ENCODE measurements at regions not wholly inside any gene's neighbourhood (a gene's known extent, or its start where the extent isn't known, plus 50 kb on each side); places are given as distances from the start of the nearest gene placed in this dataset.

- no peaks in the 10 kb centered on the region for H3K9me1 ChIP-seq (ENCODE audit: control insufficient read depth, extremely low read depth, insufficient read depth, low read length)
- no peaks in the 10 kb centered on the region for H3K27me3 ChIP-seq (ENCODE audit: control insufficient read depth, extremely low read depth, insufficient read depth, low read length)
- H2AFZ ChIP-seq (ENCODE audit: control insufficient read depth, low read length): no peak overlapping the region
- no peaks in the 10 kb centered on the region for H3K36me3 ChIP-seq (ENCODE audit: control insufficient read depth in 2 of 2, extremely low read depth in 1 of 2, insufficient read depth in 2 of 2, low read length in 2 of 2)
- no peaks in the 10 kb centered on the region for H3K79me2 ChIP-seq (ENCODE audit: control insufficient read depth, insufficient read depth, low read length)
- FAIRE-seq (no peak), DNase-seq (ENCODE audit: low read depth, low spot score) (no peak)
- dilution Hi-C loops (cut with MboI; ENCODE audit: extremely low pct_ligation_motif_present, low sequenced_read_pairs): no loop called here
- TF ChIP-seq EZH2 (IDR thresholded peaks at IDR 0.05; ENCODE audit: low read length) (no peak), CTCF (optimal IDR thresholded peaks at IDR 0.05 in 1 of 3, IDR thresholded peaks at IDR 0.05 in 1 of 3, conservative IDR thresholded peaks at IDR 0.05 in 1 of 3; ENCODE audit: extremely low read depth in 1 of 3, insufficient read depth in 2 of 3, low read length in 3 of 3) (no peak)
- no peaks in the 10 kb centered on the region for H4K20me1 ChIP-seq (ENCODE audit: control insufficient read depth, extremely low read depth, insufficient read depth, low read length)
- H3K9me3 ChIP-seq (ENCODE audit: control insufficient read depth, low read depth, low read length): no peaks in the 10 kb centered on the region
- H3K27ac ChIP-seq (ENCODE audit: control insufficient read depth, insufficient read depth, low read length): no peak overlapping the region
- H3K4me2 ChIP-seq (ENCODE audit: control insufficient read depth, extremely low read depth, insufficient read depth, low read depth, low read length): no peak overlapping the region
- H3K4me1 ChIP-seq (ENCODE audit: control insufficient read depth, extremely low read depth, insufficient read depth, low read length): no peaks in the 10 kb centered on the region
- no peak overlapping the region for H3K9ac ChIP-seq (ENCODE audit: control insufficient read depth, extremely low read depth, insufficient read depth, low read length)
- H3K4me3 ChIP-seq (ENCODE audit: control insufficient read depth in 2 of 3, extremely low read depth in 1 of 3, insufficient read depth in 2 of 3, low read depth in 1 of 3, low read length in 3 of 3): no peak overlapping the region
Observed at GRCh38 chr5:56449071-56449640, 216.0 kb upstream of the ANKRD55 start.

GRCh38 chr5:56447656-56448055 is 214.5 kb upstream of the ANKRD55 start:
- dilution Hi-C loops (cut with MboI; ENCODE audit: extremely low pct_ligation_motif_present, low sequenced_read_pairs): no loop called here
- H3K27me3 ChIP-seq (ENCODE audit: control insufficient read depth, extremely low read depth, insufficient read depth, low read length): no peaks in the 10 kb centered on the region
- no peaks in the 10 kb centered on the region for H3K4me1 ChIP-seq (ENCODE audit: control insufficient read depth, extremely low read depth, insufficient read depth, low read length)
- H3K4me2 ChIP-seq (ENCODE audit: control insufficient read depth, extremely low read depth, insufficient read depth, low read depth, low read length): no peak overlapping the region
- no peak overlapping the region for H2AFZ ChIP-seq (ENCODE audit: control insufficient read depth, low read length)
- H3K9ac ChIP-seq (ENCODE audit: control insufficient read depth, extremely low read depth, insufficient read depth, low read length): no peak overlapping the region
- DNase-seq (ENCODE audit: low read depth, low spot score) (no peak), FAIRE-seq (no peak)
- H3K79me2 ChIP-seq (ENCODE audit: control insufficient read depth, insufficient read depth, low read length): no peaks in the 10 kb centered on the region
- H3K4me3 ChIP-seq (ENCODE audit: control insufficient read depth in 2 of 3, extremely low read depth in 1 of 3, insufficient read depth in 2 of 3, low read depth in 1 of 3, low read length in 3 of 3): no peak overlapping the region
- no peak overlapping the region for H3K27ac ChIP-seq (ENCODE audit: control insufficient read depth, insufficient read depth, low read length)
- H3K9me3 ChIP-seq (ENCODE audit: control insufficient read depth, low read depth, low read length): no peaks in the 10 kb centered on the region
- H3K36me3 ChIP-seq (ENCODE audit: control insufficient read depth in 2 of 2, extremely low read depth in 1 of 2, insufficient read depth in 2 of 2, low read length in 2 of 2): no peaks in the 10 kb centered on the region
- no peak for TF ChIP-seq CTCF (optimal IDR thresholded peaks at IDR 0.05 in 1 of 3, IDR thresholded peaks at IDR 0.05 in 1 of 3, conservative IDR thresholded peaks at IDR 0.05 in 1 of 3; ENCODE audit: extremely low read depth in 1 of 3, insufficient read depth in 2 of 3, low read length in 3 of 3)
- TF ChIP-seq EZH2 (IDR thresholded peaks at IDR 0.05; ENCODE audit: low read length): no peak
- H4K20me1 ChIP-seq (ENCODE audit: control insufficient read depth, extremely low read depth, insufficient read depth, low read length): no peaks in the 10 kb centered on the region
- H3K9me1 ChIP-seq (ENCODE audit: control insufficient read depth, extremely low read depth, insufficient read depth, low read length): no peaks in the 10 kb centered on the region
